Left kidney (tissue), 1 donor: ENCODE measurements at regions not wholly inside any gene's neighbourhood (a gene's known extent, or its start where the extent isn't known, plus 50 kb on each side); places are given as distances from the start of the nearest gene placed in this dataset.

ENCODE experiments used
- DNase-seq: peaks from one replicate; pipeline ENCODE4 v3.0.0-alpha.2; 2013

DNA sequence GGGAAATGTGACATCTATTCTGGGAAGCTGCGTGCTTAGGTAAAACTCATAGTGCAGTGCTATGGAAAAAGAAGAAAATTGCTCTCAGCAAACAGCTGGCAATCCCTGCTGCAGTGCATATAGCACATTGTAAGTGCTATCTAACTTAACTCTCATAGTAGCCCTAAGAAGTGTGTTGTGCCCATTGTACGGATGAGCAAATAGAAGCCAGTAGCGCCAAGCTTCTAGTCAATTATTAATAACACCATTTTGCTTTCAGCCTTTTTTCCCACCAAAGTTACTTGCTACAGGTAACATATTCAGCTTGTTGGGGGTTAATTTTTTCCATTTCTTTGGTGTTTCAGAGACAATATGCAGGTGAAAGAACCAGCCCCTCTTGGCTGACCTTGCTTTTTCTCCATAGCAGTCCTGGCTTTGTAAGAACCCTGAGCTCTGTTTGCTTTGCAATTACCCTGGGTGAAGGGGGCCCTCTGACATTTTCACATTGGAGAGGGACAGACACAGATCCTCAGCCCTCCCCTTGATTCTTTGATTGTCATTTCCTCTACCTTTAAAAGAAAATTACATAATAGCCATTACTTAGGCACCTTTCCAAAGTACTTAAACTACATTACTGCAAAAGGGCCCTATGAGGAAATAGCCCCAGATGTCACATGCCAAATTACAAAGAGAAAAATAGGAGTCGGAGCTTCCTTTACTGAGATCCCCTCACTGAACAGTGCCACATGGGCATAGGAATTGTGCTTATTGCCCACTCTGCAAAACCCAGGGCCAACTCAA is 576.2 kb upstream of the TBX3 start:
- no peak for DNase-seq

DNA sequence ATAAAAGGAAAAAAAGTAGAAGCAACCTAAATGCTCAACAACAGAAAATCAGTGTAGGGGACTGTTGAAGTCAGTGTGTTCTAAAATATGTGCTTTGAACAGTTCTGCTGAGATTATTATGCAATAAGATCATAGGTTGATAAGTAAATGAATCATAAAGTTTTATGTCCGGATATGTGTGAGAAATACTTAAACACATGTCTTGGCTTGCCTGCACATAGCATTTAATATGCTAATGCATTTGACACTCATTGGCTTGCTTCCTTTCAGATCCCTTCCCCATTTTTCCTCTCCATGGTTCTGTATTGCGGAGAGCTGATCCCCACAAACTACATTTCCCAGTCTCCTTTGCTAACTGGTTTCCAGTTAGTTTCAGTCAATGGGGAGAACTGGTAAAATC is 573.8 kb upstream of the TBX3 start:
- DNase-seq = no peak

DNA sequence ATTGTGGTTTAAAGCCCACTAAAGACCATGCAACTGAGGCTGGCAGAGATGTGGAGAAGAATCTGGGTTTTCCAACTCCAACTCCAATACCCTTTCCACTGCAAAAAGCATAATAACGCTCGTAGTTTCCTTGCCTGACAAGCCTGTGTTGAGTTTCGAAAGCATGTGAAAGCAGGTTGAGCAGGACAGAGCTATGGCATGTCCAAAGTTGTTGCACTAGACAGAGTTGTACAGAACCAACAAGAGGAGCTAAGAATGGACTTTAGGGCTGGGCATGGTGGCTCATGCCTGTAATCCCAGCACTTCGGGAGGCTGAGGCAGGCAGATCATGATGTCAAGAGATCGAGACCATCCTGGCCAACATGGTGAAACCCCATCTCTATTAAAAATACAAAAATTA is 572.0 kb upstream of the TBX3 start:
- DNase-seq = no peak

DNA sequence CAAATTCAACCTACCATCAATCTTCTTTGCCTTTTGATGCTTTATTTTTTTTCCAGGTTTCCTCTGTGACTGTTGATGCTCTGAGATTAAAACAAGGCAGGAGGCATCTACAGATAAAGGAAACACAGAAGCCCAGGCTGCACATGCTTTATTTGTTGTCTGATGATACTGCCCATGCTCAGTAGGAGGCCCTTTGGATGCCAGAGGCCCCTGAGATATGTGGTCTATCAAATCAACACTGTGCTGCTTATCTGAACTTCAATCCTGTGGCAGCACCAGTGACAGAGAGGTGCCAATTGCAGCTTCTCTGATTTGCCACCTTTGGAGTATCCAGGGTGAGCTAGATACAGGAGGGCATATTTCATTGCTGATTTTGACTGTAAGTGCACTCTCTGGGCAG is 571.3 kb upstream of the TBX3 start:
- no peak for DNase-seq

DNA sequence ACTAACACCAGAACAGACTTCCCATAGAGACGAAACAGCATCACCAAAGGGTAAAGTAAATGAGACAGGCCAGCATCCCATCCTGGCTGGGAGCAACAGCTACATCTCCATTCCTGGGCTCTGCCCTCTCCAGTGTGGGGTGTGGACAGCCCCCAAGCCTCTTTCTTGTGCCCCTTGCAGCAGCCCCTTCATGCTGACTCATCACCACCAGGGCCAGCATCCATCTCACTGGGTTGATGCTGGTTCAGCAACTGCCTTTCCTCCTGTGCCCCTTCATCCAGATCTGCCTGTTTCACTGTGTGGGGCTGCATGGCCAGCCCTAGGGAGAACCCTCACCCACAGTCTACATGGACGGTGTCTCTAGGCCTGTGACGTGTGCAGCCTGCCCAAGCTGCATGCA is 569.1 kb upstream of the TBX3 start:
- no peak for DNase-seq

DNA sequence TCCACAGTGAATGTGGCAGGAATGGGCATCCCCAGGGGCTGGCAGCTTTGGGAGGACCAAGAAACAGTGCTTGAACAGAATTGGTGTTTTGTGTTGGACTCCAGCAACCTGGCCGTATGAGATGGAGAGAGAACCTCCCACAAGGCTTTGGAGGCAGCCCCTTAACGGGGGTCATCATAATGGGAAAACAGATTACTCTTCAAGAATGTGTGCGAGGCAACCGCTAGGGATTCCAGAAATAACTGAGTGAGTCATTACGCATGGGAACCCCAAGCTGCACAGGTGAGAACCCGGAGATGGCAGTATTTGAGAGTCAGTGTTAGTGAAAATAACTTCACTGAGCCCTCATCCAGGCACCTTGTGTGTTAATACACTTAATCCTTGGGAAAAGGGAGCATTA is 567.8 kb upstream of the TBX3 start:
- DNase-seq = no peak

DNA sequence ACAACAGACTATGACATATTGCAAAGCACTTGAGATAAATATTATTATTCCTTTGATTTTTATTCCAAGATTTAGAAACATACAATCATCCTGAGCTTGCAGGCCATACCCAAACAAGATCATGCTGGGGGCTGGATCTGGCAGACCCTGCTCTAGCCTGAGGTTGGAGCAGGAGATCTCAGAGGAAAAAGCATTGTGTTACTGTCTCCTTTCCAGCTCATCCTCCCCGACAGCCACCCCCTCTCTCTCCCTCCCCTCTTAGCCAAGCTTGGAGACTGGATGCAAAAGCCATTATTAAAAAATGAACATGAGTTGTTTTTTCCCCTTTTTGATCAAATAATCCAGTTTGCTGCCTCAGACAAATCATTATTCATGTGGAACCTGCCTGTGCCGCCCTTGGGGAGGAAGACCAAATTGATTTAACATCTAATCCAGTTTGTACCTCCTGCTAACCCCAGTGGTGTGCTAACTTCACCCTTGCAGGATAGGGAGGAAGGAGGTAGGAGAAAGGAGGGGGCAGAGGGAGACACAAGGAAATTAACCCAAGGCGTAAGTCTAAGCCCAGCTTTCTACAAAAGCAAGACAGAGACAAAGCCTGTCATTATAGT is 565.8 kb upstream of the TBX3 start:
- DNase-seq = no peak

DNA sequence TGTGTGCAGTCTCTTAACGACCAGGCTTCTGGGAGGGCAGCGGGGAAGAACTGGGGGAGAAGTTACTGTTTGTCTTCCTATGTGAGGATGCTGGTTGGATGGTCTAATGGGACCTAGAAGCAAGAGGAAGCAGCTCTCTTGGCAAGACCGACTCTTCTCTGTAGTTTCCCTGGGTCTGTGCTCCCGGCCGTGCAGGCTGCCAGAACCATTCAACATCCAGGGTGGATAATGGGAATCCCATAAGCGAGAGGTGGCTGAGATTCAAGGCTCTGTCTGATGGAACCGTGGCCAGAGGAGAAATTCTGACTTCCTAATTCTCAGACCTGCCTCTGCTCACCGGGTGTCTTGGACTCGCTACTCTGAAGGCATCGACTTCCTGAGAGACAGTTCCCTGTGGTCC is 561.0 kb upstream of the TBX3 start:
- DNase-seq = no peak

DNA sequence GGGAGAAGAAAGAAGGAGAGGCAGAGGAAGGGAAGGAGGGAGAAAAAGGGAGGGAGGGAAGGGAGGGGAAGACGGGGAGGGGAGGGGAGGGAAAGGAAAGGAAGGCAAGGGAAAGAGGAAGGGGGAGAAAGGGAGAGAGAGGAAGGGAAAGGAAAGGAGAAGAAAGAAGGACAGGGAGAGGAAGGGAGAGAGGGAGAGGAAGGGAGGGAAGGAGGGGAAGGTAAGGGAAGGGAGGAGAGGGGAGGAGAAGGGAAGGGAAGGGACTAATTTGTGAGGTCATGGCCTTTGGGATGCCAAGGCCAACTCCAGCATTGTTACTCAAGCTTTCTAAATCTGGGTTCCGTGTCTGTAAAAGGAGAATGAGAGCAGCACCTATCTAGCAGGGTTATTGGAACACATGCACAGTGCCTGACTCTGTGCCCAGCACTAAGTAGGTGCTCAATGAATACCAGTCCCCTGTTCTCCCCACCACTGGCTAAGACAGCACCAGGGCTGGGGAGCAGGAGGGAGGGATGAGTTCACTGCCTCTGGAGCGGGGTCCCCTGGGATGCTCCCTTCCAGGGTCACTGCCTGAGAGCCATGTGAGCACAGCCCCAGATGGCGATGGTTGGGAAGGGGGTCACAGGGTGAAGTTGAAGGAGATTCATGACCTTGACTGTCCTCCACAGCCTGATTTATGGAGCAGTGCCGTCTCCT is 560.1 kb upstream of the TBX3 start:
- no peak for DNase-seq

DNA sequence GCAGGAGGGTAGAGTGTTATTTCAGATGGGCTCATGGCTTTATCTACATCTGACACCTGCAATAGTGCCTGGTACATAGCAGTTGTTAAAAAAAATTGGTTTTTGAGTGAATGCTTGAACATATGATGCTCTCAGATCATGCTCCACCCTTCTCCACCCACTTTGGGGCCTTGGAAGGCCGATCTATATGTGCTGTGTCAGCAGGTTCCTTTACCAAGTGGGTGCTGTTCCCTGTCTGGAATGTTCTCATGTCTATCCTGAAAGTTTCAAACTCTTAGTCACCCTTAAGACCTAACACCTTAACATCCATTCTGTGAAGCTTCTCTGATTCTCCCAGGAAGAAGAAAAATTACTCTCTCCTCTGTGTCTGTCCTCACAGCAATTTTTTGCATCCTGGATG is 556.3 kb upstream of the TBX3 start:
- DNase-seq = no peak

DNA sequence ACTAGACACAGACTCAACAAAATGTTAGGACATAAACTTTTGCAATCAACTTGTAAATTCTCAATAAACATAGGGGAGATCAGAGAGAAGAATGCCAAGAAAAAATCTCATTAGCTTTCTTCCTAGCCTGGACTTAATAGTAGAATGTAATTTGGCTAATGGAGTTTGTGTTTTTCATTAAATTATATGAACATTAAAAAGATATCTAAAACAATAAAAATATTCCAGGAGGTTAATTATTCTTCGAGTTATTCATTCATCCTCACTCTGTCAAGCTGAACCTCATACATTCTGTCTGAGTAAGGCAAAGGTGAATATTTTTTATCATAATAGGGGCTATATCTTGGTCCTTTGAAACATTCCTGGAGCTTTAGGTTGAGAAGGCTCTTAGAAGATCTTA is 551.9 kb upstream of the TBX3 start:
- no peak for DNase-seq

DNA sequence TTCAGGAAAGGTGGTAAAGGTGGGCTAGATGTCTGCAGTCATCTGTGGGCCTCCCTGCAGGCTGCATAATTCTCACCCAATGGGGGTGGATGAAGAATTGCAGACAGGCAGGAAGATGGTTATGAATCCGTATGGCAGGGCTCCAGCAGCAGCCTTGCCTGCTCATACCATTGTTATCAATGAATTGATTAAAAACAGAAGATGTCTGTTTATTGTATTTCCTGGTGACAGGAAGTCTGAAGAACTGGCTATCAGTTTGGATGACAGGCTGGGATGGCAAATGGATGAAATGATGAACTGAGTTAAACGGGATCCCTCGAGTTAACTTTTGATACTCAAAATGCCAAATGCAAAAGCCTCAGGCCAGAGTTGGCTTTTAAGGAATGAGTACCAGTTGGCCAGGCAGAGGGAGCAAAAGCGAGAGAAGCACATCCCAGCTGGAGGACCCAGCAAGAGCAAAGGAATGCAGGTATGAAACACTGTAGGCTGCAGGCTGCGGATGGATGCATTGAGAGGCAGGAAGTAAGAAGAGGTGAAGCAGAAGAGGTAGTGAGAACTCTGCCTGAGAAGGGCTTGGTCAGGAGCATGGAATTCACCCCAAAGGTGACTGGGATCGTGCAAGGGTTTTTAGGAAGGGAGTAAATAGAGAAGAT is 550.0 kb upstream of the TBX3 start:
- no peak for DNase-seq

DNA sequence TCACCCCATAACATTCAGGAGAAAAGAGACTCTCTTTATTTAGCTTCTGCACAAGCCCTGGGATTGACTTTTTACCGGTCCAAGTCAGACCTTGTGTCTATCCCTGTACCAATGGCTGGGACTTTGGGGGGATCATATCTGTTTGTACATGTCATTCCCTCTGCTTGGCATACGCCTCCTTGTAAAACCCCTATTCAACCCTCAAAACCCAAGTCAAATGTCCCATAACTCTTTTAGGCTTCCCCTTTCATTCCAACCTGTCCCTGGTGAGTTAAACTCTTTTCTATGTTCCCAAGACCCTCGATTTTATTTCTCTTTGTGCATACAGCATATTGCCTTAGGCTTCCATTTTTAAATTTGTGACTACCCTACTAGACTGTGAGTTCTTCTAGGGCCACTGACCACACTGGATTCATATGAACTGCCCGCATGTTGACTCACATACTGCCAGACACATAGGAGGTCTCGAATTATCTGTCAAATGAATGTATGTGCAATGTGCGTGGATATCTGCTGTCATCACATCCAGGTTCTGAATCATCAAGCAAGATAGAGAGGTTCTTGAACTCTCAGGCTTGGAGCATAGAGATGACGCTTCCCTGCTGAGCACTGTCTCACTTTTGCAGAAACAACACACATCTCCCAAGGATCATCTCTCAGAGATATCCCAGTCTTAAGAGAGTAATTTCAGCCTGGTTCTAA is 548.6 kb upstream of the TBX3 start:
- no peak for DNase-seq

DNA sequence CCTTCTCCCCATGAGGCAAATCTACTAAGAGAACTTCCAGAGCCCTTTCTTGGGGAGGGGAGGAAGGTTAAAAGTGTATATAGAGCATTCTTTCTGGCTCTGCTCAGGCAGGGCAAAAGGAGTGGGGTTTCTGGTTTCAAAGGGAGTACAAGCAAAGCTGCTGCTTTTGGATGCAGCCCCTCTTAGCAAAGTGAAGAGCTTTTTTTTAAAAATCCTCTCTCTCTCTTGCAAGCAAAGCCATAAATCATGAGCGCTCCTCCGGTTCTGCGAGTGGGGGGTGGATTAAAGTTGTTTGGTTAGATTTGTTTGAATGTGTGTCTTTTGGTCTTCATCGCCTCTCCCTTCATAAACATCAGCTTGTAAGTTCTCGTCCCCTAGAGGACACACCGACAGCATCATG is 546.6 kb upstream of the TBX3 start:
- DNase-seq = peak; percentile 77

DNA sequence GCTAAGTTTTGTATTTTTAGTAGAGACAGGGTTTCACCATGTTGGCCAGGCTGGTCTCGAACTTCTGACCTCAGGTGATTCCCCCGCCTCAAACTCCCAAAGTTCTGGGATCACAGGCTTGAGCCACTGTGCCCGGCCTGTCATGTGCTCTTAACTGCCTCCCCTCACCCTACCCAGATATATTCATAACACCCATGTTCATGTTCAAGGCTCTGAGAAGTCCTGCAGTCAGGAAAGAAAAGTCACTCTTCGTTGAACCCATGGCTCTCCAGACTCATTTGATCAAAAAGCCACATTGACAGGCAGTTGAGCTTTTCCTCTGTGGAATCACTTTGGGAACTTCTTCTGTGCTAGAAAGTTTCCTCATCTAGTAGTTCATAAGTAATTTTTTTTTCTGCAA is 545.5 kb upstream of the TBX3 start:
- no peak for DNase-seq

DNA sequence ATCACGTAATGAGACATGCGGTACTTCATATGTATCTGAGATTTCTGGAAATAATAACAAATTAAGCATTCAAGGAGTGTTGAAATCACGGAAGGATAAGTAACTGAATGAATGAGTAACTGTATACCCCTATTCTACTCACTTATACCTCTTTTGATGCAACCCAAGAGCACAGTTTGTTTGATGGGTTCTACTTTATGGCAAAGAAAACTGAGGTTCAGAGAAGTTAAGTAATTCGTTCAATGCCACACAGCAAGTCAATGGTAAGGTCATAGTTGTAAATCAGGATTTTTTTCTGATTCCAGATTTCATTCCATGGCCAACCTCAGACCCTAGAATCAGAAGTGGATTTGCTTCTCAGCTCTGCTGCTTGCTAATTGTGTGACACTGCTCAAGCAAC is 544.5 kb upstream of the TBX3 start:
- no peak for DNase-seq

DNA sequence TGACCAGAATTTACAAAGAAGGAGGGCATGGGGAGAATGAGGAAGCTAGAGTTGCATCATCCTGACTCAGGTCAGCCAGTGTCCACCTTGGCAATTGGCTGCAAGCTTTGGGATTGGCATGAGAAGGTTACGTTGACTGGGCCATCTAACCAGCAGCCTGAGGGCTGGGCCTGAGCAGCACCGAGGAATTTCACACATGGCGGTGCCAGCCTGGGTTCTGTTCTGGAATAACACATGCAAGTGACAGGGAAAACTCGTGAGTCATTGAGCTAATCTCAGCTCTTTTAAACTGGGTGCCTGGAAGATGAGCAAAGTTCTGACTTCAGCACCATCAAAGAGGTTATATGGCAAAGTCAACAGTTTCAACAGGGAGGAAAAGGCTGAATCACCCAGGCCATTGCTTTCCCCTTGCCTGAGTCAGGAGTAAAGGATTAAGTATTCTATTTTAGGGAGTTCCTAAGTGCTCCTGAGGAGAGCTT is 543.2 kb upstream of the TBX3 start:
- no peak for DNase-seq

DNA sequence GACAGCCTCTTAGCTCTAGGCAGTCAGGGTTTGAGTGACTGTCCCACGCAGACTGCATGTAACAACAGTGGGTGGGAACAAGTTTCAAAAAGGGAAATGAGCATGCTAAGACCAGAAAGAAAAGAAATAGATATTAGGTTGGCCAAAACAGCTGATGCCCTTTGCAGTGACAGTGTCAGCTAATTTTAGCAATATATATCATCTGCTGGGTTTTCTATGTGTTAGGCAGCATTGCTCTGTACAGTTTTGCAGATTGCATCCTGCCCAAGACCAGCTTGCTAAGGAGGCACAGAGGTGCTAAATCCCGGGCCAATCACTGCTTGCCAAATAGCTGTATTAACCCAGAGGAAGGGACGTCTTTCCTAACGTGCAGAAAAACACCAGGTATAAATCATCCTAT is 541.9 kb upstream of the TBX3 start:
- DNase-seq = no peak

DNA sequence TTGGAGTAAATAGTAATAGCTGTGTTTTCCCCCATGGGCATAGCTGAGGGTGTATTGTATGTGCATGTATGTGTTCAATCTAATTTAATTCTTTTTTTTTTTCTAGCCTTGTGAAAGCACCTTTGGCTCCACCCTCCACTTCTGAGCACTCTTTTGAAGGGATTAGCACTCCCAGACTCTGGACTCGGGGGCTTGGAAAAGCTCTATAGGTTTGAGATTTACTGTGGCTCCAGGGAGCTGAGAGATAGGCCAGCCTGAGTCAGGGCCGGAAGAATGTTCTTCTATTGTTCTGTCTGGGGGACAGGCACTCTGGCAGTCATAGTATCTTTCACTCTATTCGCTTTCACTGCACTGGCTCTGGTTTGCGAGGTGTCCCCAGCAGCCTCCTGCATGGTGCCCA is 540.0 kb upstream of the TBX3 start:
- DNase-seq = no peak

DNA sequence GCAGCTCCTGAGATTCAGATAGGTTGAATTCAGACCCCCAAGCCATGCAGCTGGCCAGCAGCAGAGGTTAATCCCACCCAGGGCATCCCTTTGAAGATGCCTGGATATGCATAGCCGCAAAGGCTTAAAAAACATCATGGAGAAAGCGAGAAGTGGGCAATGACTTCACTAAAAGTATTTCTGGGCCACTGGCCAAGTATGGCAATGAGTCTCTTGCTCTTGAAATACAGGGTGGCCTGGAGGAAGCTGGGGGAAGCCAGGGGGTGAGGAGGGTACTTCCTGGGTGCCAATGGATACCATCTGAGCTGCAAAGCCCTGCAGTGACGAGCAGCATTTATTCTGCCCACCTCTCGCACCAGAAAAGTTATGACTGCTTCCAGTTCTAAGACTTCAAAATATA is 539.3 kb upstream of the TBX3 start:
- DNase-seq = no peak

DNA sequence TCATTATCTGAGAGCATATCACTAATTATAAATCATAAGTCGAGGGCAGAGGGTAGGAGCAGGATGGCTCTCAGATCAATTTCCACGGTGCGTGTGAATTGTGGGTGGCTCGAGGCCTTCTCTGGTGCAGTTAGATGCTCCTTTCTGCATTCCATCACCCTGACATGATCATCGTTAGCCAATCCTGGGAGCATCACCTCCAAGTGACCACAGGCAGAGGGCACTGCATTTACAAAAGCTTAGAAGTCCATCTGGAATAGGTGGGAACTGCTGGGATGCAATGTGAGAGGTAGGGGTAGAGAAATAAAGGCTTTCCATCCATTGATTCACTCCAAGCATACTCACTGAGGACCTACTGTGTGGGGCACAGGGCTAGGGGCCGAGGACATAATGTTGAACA is 538.2 kb upstream of the TBX3 start:
- DNase-seq = no peak

DNA sequence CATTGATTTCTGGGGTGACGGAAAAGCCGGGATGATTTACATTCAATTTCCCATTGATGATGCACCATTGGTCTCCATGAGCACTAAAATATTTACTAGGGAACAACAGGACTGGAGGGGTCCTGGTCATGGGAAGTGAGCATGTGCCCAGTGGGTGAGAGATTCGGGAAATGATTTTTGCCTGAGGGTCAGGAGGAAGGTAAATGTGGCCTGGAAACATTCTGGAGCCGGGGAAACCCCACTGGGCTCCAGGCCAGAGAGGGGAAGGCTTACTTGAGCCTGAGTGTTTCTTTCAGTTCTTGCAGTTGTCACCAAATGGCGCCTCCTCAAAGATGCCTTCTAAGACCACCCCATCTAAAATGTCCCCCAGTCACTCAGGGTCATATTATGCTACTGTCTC is 532.3 kb upstream of the TBX3 start:
- no peak for DNase-seq
